Thyroid gland (tissue), 4 donors: ENCODE measurements at regions not wholly inside any gene's neighbourhood (a gene's known extent, or its start where the extent isn't known, plus 50 kb on each side); places are given as distances from the start of the nearest gene placed in this dataset.

Source experiments
- DNase-seq, 2 donors: peaks; one replicate each; pipeline ENCODE4 v3.0.0-alpha.2; 2019
- H3K27ac ChIP-seq, 3 donors: fragments of 200-600 bp; sonication (generic); 1 replicate in 2 of 3; 2 replicates in 1 of 3; pipeline ENCODE4 v1.5.1; 2016 to 2019; ENCODE audit warnings: mild to moderate bottlenecking in 1 of 3, moderate library complexity in 1 of 3
- H3K27me3 ChIP-seq: fragments of 200-600 bp; sonication (generic); one replicate; pipeline ENCODE4 v1.5.1; 2019
- H3K36me3 ChIP-seq, 2 donors: fragments of 200-600 bp; sonication (generic); one replicate each; pipeline ENCODE4 v1.5.1; 2016 to 2019
- H3K4me1 ChIP-seq, 2 donors: fragments of 200-600 bp; sonication (generic); one replicate each; pipeline ENCODE4 v1.5.1; 2017 to 2019
- H3K4me3 ChIP-seq, 3 donors: fragments of 200-600 bp; sonication (generic); replicated peaks in 1 of 3; 1 replicate in 2 of 3; 2 replicates in 1 of 3; pipeline ENCODE4 v1.5.1; 2016; ENCODE audit warnings: mild to moderate bottlenecking in 1 of 3
- H3K9me3 ChIP-seq: fragments of 200-600 bp; sonication (generic); one replicate; pipeline ENCODE4 v1.5.1; 2017
- CTCF ChIP-seq, 6 experiments: fragments of 200-600 bp in 3 of 6; fragments of 450-650 bp in 3 of 6; sonication (generic) in 3 of 6; IDR thresholded peaks; one replicate each; pipeline ENCODE4 v1.5.1; 2016 to 2019; ENCODE audit warnings: antibody characterized with exemption in 6 of 6, mild to moderate bottlenecking in 2 of 6, inconsistent platforms in 1 of 6, moderate library complexity in 1 of 6
- POLR2A ChIP-seq, 2 donors: fragments of 450-650 bp; IDR thresholded peaks; one replicate each; pipeline ENCODE4 v1.6.1; 2017; ENCODE audit warnings: antibody characterized with exemption in 2 of 2, mild to moderate bottlenecking in 2 of 2, moderate library complexity in 1 of 2
- WGBS, 2 donors: methylation state at CpG; one replicate each; pipeline ENCODE4 v1.1.5; 2017; 5-methylcytosine and 5-hydroxymethylcytosine counted together
- intact Hi-C: fragments of 100-400 bp; cut with DNase I; formaldehyde crosslinking; loops from one replicate; pipeline ENCODE4 v1.15.1; 2023

GRCh38 chr4:33882246-33882990, 2361.9 kb downstream of the ARAP2 start:
- no peak for TF ChIP-seq POLR2A (IDR thresholded peaks at IDR 0.05)
- no peak for TF ChIP-seq CTCF (IDR thresholded peaks at IDR 0.05)
- Histone ChIP-seq H3K9me3 (no peaks in the 10 kb centered on the region), H3K4me3 (no peak overlapping the region), H3K36me3 (no peaks in the 10 kb centered on the region), H3K27ac (no peak overlapping the region), H3K4me1 (peaks cover 0 to 10% of the 10 kb centered on the region in 2 donors), H3K27me3 (no peaks in the 10 kb centered on the region)
- intact Hi-C loops, result no loop called here
- 82 to 88% methylated on average over 4 of the region's 4 CpGs for WGBS, 2 donors
- no peak for DNase-seq

- Histone ChIP-seq H3K4me1 (peaks cover 0 to 10% of the 10 kb centered on the region in 2 donors), H3K4me3 (no peak overlapping the region), H3K36me3 (no peaks in the 10 kb centered on the region), H3K9me3 (no peaks in the 10 kb centered on the region), H3K27ac (no peak overlapping the region), H3K27me3 (no peaks in the 10 kb centered on the region)
- TF ChIP-seq CTCF (IDR thresholded peaks at IDR 0.05) (no peak), POLR2A (IDR thresholded peaks at IDR 0.05) (no peak)
- no peak for DNase-seq
- intact Hi-C loops, result no loop called here
Measured at GRCh38 chr4:33883111-33883510, 2361.2 kb downstream of the ARAP2 start.

- Histone ChIP-seq H3K27me3 (no peaks in the 10 kb centered on the region), H3K4me1 (peaks cover 0 to 10% of the 10 kb centered on the region in 2 donors), H3K4me3 (no peak overlapping the region), H3K9me3 (no peaks in the 10 kb centered on the region), H3K36me3 (no peaks in the 10 kb centered on the region), H3K27ac (no peak overlapping the region)
- intact Hi-C loops, result no loop called here
- WGBS, 2 donors, result 47 to 59% methylated on average over 8 of the region's 8 CpGs
- TF ChIP-seq CTCF (IDR thresholded peaks at IDR 0.05) (no peak), POLR2A (IDR thresholded peaks at IDR 0.05) (no peak)
- DNase-seq, result peak; percentile 70 to 74
Measured at GRCh38 chr4:33886356-33886755, 2358.0 kb downstream of the ARAP2 start.

GRCh38 chr4:33890841-33891240, 2353.5 kb downstream of the ARAP2 start:
- H3K4me1 ChIP-seq, result peaks cover 0 to 4% of the 10 kb centered on the region in 2 donors
- H3K4me3 ChIP-seq, result no peak overlapping the region
- no peaks in the 10 kb centered on the region for H3K9me3 ChIP-seq
- TF ChIP-seq POLR2A (IDR thresholded peaks at IDR 0.05), result no peak
- TF ChIP-seq CTCF (IDR thresholded peaks at IDR 0.05), result no peak
- H3K27me3 ChIP-seq, result no peaks in the 10 kb centered on the region
- intact Hi-C loops, result no loop called here
- 79 to 82% methylated on average over 3 of the region's 3 CpGs for WGBS, 2 donors
- DNase-seq, result no peak
- H3K36me3 ChIP-seq, result no peaks in the 10 kb centered on the region
- no peak overlapping the region for H3K27ac ChIP-seq

- 71 to 88% methylated on average over 1 of the region's 1 CpG for WGBS, 2 donors
- H3K27ac ChIP-seq, result no peak overlapping the region
- no peaks in the 10 kb centered on the region for H3K9me3 ChIP-seq
- no peaks in the 10 kb centered on the region for H3K36me3 ChIP-seq
- intact Hi-C loops, result no loop called here
- no peaks in the 10 kb centered on the region for H3K4me1 ChIP-seq
- no peaks in the 10 kb centered on the region for H3K27me3 ChIP-seq
- no peak for DNase-seq
- TF ChIP-seq POLR2A (IDR thresholded peaks at IDR 0.05), result no peak
- no peak overlapping the region for H3K4me3 ChIP-seq
Measured at GRCh38 chr4:33911959-33912358, 2332.4 kb downstream of the ARAP2 start.
